Activated CD4-positive, alpha-beta memory T cell treated with anti-CD3 and anti-CD28 coated beads, Interleukin-2, amount 10 ng/mL, durations not matched to agents 7 days and 5 days (primary cell): ENCODE measurements at regions not wholly inside any gene's neighbourhood (a gene's known extent, or its start where the extent isn't known, plus 50 kb on each side); places are given as distances from the start of the nearest gene placed in this dataset.
"Not testable (repeated sequence)": the region's sequence is repeated elsewhere in the genome, so short reads cannot be mapped to it uniquely, and the experiment has no call there.

ENCODE experiments used
- CTCF ChIA-PET: fragments of 350-600 bp; sonication (Branson Sonifier 250); formaldehyde crosslinking; loops from one replicate; lab custom pipeline; 2021; ENCODE audit warnings: antibody characterized with exemption, inconsistent platforms; lab: Charles Lee
- POLR2A ChIA-PET: fragments of 350-600 bp; sonication (Branson Sonifier 250); formaldehyde crosslinking; loops from one replicate; lab custom pipeline; 2021; ENCODE audit warnings: antibody characterized with exemption; lab: Charles Lee
- DNase-seq: peaks from one replicate; pipeline ENCODE4 v3.0.0-alpha.2; 2020
- H3K27ac Mint-ChIP-seq: one replicate; pipeline ENCODE4 v1.8.0; 2021; ENCODE audit warnings: mild to moderate bottlenecking, mixed read lengths
- H3K27me3 Mint-ChIP-seq: one replicate; pipeline ENCODE4 v1.8.0; 2021; ENCODE audit warnings: mixed read lengths
- H3K36me3 Mint-ChIP-seq: one replicate; pipeline ENCODE4 v1.8.0; 2021; ENCODE audit warnings: low read depth, mixed read lengths
- H3K4me1 Mint-ChIP-seq: one replicate; pipeline ENCODE4 v1.8.0; 2021; ENCODE audit warnings: mixed read lengths
- H3K4me3 Mint-ChIP-seq: one replicate; pipeline ENCODE4 v1.8.0; 2021; ENCODE audit warnings: mild to moderate bottlenecking, mixed read lengths
- H3K9me3 Mint-ChIP-seq: one replicate; pipeline ENCODE4 v1.8.0; 2021; ENCODE audit warnings: mixed read lengths

DNA sequence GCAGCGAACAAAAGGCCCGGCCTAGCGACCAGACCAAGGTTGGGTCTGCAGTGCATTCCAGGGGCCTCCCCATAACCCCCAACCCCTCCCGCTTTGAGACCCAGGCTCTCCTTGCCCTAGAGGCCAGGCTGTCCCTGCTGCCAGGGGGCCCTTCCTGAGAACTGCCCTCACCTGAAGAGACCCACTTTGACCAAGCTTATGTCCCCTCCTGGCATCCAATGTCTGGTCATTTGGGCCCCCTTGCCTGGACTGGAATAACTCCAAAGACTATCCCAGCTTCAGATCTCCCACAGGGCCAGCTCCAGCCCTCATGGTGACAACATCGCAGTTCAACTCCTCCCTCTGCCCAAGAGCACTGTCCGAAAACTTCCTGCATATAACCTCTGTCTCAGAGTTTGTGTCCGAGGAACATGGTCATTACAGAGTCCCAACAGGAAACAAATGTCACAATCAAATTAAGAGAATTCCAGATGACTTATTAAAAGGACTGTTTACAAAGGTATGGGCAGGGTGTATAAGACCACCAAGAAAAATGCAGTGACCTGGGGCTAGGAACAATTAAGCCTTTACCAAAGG, 125.0 kb downstream of the BANF2 start:
- Mint-ChIP-seq H3K36me3 (no peaks in the 10 kb centered on the region), H3K27ac (no peak overlapping the region), H3K9me3 (no peaks in the 10 kb centered on the region), H3K4me1 (peaks cover 14% of the 10 kb centered on the region), H3K4me3 (no peak overlapping the region), H3K27me3 (peaks cover 4% of the 10 kb centered on the region)
- ChIA-PET CTCF (no interaction called here), POLR2A (no interaction called here)
- no peak for DNase-seq

DNA sequence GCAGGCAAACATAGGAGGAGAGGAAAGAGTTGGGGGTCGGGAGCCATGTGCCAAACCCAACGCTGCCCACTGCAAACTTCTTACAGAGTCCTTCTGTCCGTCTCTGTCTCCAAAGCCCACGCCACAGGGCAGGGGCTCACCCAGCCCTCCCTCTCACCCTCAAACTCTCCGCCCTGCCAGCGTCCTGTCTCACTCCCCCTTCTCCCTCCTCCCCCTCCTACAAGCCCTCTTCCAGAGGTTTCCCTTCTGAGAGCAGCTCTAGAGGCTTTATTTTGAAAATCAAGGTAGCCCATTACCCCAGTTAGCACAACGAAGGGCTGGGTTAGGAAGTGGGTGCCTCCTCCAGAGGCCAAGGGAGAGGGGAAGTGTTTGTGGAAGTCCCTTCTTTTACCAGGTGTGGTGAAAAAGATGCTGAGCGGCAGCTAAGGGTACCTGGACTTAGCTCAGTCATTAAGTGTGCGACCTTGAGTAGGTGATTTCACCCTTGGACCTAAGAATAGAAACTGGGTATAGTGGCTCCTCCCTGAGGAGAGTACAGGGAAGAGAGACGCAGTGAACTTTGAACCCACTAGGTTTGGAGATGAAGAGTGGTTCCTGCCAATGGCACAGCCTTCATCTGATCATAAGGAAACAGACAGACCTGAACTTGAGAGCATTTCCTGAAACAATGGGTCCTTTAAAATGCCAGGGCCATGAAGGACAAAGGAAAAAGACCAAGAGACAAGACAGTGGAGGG, 123.8 kb downstream of the BANF2 start:
- POLR2A ChIA-PET: no interaction called here

DNA sequence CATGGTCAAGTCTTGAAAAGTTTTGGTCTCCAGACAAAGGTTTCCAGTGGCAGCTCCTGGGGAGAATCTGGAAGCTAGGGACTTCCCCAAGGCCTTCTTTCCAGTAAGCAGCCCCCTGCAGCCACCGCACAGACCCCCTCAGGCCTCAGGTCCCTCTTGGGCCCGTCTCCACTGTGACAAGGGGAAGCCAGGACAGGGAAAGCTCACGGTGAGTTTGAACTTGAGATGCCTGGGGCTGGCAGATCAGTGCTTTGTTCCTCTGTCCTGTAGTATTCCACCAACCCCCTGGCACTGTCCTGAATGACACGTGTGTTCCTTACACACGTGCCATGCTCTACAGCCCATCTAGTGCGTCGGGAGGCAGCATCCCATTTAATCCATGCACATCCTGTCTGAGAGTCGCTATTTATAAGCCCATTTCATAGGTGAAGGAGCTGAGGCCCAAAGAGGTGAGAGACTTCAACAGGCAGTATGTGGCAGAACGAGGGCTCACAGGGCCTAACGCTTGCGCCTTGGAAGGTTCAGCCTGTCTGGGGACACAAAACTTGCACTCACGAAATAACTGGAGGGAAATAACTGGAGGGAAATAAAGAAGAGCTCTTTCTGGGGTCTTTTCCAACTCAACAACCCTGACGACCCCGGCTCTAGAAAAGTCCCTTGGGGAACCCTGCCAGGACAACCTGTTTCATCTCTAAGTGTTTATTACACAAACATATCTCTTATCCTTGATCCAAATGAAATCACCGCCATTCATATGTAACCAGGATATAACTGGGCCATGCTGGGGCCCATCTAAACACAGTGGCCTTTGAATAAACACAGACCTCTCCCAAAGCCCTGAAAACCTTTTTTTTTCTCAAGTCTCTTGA, 123.0 kb downstream of the BANF2 start:
- no peak for DNase-seq
- peaks cover 4% of the 10 kb centered on the region for H3K9me3 Mint-ChIP-seq
- no peak overlapping the region for H3K4me3 Mint-ChIP-seq
- no peaks in the 10 kb centered on the region for H3K36me3 Mint-ChIP-seq
- H3K27me3 Mint-ChIP-seq: peaks cover 4% of the 10 kb centered on the region
- POLR2A ChIA-PET: no interaction called here
- H3K4me1 Mint-ChIP-seq: peaks cover 14% of the 10 kb centered on the region
- no peak overlapping the region for H3K27ac Mint-ChIP-seq
- CTCF ChIA-PET: interaction anchor here (0.9 to 1.9 kb wide), 3 partner anchors 11 to 75 kb away, joined by 3 to 4 read pairs (median 4); no protein-coding TSS in a partner anchor

More for the DNA sequence above, 123.8 kb downstream of the BANF2 start:
- peaks cover 4% of the 10 kb centered on the region for H3K9me3 Mint-ChIP-seq
- no peak overlapping the region for H3K4me3 Mint-ChIP-seq
- H3K27ac Mint-ChIP-seq: no peak overlapping the region
- no peak for DNase-seq
- peaks cover 4% of the 10 kb centered on the region for H3K27me3 Mint-ChIP-seq
- H3K36me3 Mint-ChIP-seq: no peaks in the 10 kb centered on the region
- peaks cover 14% of the 10 kb centered on the region for H3K4me1 Mint-ChIP-seq
- CTCF ChIA-PET: interaction anchor here (1.6 to 1.9 kb wide), 2 partner anchors 10 to 74 kb away, joined by 3 to 4 read pairs; no protein-coding TSS in a partner anchor

DNA sequence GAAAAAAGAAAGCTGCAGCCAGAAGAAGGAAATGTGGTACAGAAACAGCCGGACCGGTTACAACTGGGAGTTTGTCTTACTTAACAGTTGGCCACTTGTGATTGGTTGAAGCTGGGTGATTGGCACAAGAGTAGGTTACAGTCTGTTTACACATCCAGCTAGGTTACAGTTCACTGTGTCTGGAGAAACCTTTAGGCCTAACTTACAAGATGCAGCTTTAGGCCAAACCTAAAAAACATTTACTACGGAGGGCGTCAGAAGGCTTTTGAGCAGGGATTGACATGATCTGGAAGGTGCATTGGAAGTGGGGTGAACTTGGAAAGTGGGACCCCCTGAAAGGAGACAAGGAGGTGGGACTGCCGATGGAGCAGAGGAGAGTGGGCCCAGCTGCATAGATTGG, 122.3 kb downstream of the BANF2 start:
- POLR2A ChIA-PET: no interaction called here
- DNase-seq: no peak
- H3K9me3 Mint-ChIP-seq: peaks cover 4% of the 10 kb centered on the region
- peaks cover 14% of the 10 kb centered on the region for H3K4me1 Mint-ChIP-seq
- peaks cover 4% of the 10 kb centered on the region for H3K27me3 Mint-ChIP-seq
- H3K4me3 Mint-ChIP-seq: no peak overlapping the region
- no peak overlapping the region for H3K27ac Mint-ChIP-seq
- no peaks in the 10 kb centered on the region for H3K36me3 Mint-ChIP-seq
- CTCF ChIA-PET: interaction anchor here (0.9 to 1.9 kb wide), 3 partner anchors 12 to 76 kb away, joined by 3 to 4 read pairs (median 4); no protein-coding TSS in a partner anchor

DNA sequence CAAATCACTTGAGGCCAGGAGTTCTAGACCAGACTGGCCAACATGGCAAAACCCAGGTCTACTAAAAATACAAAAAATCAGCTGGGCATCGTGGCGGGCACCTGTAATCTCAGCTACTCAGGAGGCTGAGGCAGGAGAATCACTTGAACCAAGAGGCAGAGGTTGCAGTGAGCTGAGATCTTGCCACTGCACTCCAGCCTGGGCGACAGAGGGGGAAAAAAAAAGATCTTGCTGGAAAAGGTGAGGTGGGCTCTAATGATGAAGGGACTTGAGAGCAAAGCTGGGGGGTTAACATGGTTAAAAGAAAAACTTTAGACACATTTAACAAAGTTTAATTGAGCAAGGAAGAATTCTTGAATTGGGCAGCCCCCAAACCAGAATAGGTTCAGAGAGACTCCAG, 121.8 kb downstream of the BANF2 start:
- DNase-seq, H3K27ac Mint-ChIP-seq, H3K27me3 Mint-ChIP-seq, H3K9me3 Mint-ChIP-seq, POLR2A ChIA-PET, H3K36me3 Mint-ChIP-seq, H3K4me3 Mint-ChIP-seq: not testable (repeated sequence)
- H3K4me1 Mint-ChIP-seq: peaks cover 12% of the 10 kb centered on the region
- CTCF ChIA-PET: interaction anchor here (1.9 kb wide), 1 partner anchor 12 kb away, joined by 4 read pairs; no protein-coding TSS in a partner anchor

DNA sequence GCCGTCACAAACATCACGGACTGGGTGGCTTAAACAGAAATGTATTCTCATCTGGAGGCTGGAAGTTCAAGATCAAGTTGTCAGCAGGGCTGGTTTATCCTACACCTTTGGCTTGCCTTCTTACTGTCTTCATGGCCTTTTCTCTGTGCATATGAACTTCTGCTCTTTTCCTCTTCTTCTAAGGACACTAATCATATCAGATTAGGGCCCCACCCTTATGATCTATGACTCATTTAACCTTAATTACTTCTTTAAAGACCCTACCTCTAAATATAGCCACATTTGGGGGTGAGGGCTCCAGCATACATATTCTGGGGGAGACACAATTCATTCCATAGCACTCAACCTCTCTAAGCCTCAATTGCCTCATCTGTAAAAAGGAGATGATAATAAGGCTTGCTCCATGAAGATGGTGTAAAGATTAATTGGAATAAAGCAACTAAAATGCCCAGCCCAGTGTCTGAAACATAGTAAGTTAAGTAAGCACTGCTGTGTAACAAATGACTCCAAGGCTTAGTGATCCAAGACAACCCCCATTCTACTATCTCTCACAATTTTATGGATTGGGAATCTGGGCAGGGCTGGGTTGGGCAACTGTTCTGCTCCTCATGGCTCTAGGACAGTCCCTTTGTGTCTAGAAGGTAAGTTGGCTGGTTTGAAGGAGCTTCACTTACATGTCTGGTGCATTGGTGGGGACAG, 119.8 kb downstream of the BANF2 start:
- Mint-ChIP-seq H3K27ac (no peak overlapping the region), H3K36me3 (no peaks in the 10 kb centered on the region), H3K4me3 (no peak overlapping the region), H3K9me3 (peaks cover 4% of the 10 kb centered on the region), H3K4me1 (no peaks in the 10 kb centered on the region), H3K27me3 (peaks cover 4% of the 10 kb centered on the region)
- no peak for DNase-seq
- ChIA-PET CTCF (no interaction called here), POLR2A (no interaction called here)

DNA sequence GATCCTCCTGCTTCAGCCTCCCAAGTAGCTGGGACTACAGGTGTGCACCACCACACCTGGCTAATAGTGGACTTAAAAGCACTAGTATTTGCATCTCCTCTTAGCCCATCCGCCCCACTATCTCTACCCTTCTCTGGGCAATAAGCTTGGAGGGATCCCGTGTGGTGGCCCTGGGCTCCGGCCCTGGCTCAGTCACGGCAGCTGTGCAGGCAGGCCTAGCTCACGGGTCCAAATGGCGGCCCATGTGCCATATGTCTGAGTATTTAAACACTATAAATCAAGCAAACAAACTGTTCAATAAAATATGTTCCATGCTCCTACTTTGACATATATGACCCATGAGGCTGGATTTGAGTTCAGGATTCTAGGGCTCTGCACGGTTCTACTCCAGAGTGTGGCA, 118.4 kb downstream of the BANF2 start:
- no peak for DNase-seq
- Mint-ChIP-seq H3K4me1 (no peaks in the 10 kb centered on the region), H3K4me3 (no peak overlapping the region), H3K9me3 (peaks cover 4% of the 10 kb centered on the region), H3K27me3 (peaks cover 4% of the 10 kb centered on the region), H3K27ac (no peak overlapping the region), H3K36me3 (no peaks in the 10 kb centered on the region)
- ChIA-PET CTCF (no interaction called here), POLR2A (no interaction called here)

DNA sequence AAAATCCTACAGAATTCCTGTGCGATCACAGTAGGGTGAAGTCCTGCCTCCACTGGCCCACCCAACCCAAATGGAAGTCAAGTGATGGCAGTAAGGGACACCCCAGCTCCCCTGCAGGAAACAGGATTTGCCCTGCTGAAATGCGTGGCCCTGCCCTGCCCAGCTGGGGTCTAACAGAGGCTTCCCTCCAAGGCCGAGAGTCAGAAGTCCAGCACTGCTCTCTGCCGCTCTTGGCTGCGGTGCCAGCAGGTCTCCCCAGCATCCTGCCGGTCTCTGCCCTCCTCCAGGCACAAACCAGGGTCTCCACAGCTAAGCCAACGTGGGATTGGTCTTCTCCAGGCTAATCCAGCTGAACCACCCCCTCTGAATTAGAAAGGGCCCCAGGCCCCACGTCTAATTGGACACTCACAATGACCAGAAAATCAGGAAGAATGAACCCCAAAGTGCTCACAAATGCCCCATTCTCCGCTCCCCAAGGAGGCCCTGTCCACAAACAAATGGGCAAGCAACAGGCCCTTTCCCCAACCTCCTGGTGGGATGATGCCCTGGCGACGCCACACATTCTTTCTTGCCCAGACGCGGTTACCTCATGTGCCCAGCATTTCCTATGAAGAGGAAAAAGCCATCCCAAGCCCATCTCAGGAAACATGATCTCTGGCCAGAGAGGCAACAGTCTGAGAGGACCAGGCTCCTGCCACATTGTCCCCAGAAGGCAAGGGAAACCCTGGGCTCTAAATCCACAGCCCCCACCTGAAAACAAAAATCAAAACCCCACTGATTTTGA, 117.2 kb downstream of the BANF2 start:
- peaks cover 4% of the 10 kb centered on the region for H3K9me3 Mint-ChIP-seq
- no peak overlapping the region for H3K4me3 Mint-ChIP-seq
- peaks cover 8% of the 10 kb centered on the region for H3K27me3 Mint-ChIP-seq
- H3K27ac Mint-ChIP-seq: no peak overlapping the region
- POLR2A ChIA-PET: no interaction called here
- no peaks in the 10 kb centered on the region for H3K4me1 Mint-ChIP-seq
- no peak for DNase-seq
- CTCF ChIA-PET: no interaction called here
- no peaks in the 10 kb centered on the region for H3K36me3 Mint-ChIP-seq

DNA sequence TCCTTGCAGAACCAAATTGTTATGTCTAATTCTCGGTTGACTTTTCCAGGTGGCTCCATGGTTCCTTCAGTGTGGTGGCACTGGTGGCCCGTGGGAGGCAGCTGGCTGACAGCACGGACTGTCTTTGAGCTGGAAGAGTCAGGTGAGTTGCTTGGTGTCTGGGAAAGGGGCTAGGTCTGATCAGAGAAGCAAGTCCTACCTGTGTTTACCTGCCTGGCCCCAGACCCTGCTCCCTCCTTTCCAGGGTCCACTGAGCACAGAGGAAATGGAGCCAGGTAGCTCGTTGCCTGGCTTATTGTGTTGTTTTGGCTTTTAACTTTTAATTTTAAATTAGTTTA, 111.8 kb downstream of the BANF2 start:
- Mint-ChIP-seq H3K9me3 (no peaks in the 10 kb centered on the region), H3K36me3 (no peaks in the 10 kb centered on the region), H3K27ac (no peak overlapping the region), H3K4me3 (no peak overlapping the region), H3K4me1 (no peaks in the 10 kb centered on the region), H3K27me3 (peaks cover 4% of the 10 kb centered on the region)
- ChIA-PET CTCF (no interaction called here), POLR2A (no interaction called here)
- DNase-seq: no peak

DNA sequence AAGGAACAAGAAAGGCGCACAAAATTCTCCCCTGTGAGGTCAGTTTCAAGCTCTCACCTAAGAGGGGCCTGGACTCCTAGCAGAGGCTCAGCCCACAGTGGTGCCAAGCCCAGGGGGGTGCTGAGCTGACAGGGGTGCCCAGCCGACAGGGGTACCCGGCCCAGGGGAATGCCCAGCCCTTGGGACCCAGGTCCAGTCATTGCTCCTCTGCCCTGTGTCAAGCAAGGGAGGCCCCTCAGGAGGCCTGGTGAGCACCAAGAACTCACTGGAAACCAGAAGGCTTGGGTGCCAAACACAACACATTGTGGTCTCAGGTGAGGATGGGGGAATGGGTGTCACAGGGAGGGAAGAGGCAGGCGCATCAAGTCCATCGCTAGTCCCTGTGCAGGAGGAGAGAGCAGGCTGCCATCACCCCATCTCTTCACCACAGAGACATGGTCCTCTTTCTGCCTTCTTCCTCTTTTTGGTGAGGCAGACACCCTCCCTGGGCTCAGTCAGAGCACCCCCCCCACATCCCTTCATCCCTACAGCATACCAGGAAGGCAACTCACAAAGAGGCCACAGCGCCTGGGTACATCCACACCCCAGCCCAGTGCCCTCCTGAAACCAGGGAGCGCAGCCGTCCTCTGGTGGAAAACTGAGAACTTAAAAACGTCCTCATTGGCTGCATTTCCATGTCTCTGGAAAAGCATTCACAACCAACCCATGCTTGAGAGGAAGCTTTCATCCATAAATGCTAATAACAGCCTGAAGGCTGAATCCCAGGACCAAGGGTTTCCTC, 111.3 kb downstream of the BANF2 start:
- DNase-seq: no peak
- H3K4me1 Mint-ChIP-seq: no peaks in the 10 kb centered on the region
- H3K27me3 Mint-ChIP-seq: peaks cover 4% of the 10 kb centered on the region
- POLR2A ChIA-PET: no interaction called here
- H3K9me3 Mint-ChIP-seq: no peaks in the 10 kb centered on the region
- no peaks in the 10 kb centered on the region for H3K36me3 Mint-ChIP-seq
- no peak overlapping the region for H3K4me3 Mint-ChIP-seq
- no peak overlapping the region for H3K27ac Mint-ChIP-seq
- CTCF ChIA-PET: no interaction called here

DNA sequence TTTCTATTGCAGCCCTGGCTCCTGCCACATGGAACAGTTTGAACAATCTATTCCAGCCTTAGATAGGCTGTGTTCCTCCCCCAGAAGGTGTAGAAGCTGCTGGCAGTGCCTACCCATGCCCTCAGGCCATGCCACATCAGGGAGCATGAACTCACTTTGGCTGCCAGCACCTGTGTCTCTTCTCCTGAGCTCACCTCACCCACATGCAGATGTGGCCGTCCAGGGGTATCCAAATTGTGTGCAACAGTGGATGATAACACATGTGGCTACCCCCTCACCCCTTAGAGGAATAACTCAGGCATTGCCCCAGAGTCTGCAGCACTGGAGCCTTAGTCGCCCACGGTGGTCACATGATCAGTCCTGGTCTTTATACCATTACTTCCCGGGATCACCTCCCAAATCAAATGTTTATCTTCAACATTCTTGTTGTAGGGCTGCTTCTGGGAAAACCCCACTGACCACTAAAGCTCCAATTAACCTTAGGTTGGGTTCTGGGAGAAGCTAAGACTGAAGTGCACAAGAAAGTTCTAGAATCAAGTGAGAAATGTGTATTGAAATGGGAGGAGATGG, 110.4 kb downstream of the BANF2 start:
- Mint-ChIP-seq H3K9me3 (no peaks in the 10 kb centered on the region), H3K4me3 (no peak overlapping the region), H3K27ac (no peak overlapping the region), H3K27me3 (peaks cover 4% of the 10 kb centered on the region), H3K36me3 (no peaks in the 10 kb centered on the region), H3K4me1 (no peaks in the 10 kb centered on the region)
- CTCF ChIA-PET: interaction anchor here (1.9 kb wide), 1 partner anchor 128 kb away, joined by 5 read pairs; the partner anchor contains the start of gene RRBP1
- no peak for DNase-seq
- POLR2A ChIA-PET: no interaction called here
